ENCODE measurements at regions not wholly inside any gene's neighbourhood (a gene's known extent, or its start where the extent isn't known, plus 50 kb on each side); places are given as distances from the start of the nearest gene placed in this dataset.

DNA sequence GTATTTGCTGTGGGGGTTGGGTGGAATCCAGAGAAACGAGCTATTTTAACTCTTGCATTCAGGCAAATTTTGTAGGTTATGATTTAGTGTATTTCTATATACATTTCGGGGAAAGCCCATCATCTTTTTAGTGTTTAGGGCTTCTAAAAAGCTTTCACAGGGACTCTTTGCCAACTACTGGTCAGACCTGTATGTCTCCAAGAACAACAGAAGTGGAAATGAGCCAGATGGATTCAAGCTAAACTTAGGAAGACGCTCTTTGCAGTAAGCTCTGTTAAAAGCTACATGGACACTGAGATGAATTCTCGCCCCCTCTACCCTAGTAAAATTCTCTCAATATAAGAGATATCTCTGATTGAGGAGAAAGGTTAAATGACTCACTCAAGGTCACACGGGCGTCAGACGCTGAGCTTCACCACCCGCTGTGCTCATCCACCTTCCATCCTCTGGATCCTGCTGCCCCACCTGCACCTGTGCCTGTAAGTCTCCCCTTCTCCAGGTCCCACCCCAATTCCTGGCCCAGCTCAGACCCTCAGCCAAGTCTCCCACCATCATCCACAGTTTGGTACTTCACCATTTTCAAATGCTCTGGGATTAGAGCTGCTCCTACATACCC is 85.6 kb downstream of the MARCHF4 start:
- DNase-seq (ENCODE audit: low spot score), result no peak

DNA sequence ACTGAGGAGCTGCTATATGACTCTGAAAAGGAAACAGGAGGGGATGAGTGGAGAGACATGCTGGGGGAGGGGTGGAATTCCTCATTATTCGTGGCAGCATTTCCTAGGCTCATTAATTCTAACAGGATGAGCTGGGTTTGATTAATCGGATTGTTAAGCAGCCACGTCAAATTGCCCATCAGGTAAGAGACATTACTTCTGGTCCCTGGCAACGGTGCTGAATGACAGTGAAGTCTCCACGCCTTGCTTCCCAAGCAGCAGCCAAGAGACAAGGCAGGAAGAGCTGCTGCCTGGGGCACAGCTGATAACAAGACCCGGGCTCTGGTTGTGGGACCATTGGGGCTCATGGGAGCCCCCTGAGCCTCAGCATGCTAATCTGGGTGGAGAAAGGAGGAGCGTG is 86.6 kb downstream of the MARCHF4 start:
- peak; percentile 29 for DNase-seq (ENCODE audit: low spot score)

DNA sequence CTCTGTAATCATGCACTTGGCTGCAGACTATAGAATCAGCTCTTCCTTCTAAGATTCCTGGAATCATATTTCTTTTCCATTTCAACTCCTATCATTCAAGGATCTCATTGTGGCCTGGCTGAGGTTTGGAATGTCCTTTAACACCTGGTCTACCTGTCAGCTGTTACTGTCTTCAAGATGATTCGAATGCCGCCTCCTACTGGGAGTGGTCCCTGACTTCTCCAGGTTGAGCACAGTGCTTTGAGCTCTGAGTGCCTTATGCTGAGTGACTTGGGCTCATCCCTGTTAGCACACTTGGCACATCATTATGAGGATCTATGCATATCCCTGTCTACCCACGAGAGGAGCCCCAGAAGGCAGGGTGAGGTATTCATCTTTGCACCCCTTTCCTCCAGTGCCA is 87.6 kb downstream of the MARCHF4 start:
- DNase-seq (ENCODE audit: low spot score), result no peak

- DNase-seq (ENCODE audit: low spot score), result peak; percentile 46
Measured at GRCh38 chr2:216283038-216283900, 89.0 kb downstream of the MARCHF4 start.

GRCh38 chr2:216281876-216282275 is 90.4 kb downstream of the MARCHF4 start:
- no peak for DNase-seq (ENCODE audit: low spot score)

GRCh38 chr2:216281316-216281715 is 91.0 kb downstream of the MARCHF4 start:
- DNase-seq (ENCODE audit: low spot score), result no peak

GRCh38 chr2:216279459-216279858 is 92.8 kb downstream of the MARCHF4 start:
- no peak for DNase-seq (ENCODE audit: low spot score)

DNA sequence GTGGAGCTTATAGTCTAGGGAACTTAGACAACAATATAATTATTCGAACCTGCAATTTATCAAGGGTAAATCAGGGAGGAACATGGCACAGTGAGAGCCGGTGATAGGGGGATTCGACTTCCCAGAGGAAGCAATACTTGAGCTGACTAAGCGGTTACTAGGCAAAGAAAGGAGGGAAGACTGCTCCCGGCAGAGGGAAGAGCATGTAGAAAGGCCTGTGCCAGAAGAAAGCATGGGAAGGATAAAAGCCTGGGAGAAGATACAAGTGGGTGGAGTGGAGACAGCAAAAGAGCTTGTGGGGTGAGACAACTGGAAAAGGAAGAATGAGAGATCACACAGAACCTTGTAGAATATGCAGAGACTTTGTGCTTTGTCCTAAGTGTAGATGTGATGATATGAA is 93.3 kb downstream of the MARCHF4 start:
- no peak for DNase-seq (ENCODE audit: low spot score)

- no peak for DNase-seq (ENCODE audit: low spot score)
Measured at GRCh38 chr2:216275890-216276289, 96.4 kb downstream of the MARCHF4 start.

DNA sequence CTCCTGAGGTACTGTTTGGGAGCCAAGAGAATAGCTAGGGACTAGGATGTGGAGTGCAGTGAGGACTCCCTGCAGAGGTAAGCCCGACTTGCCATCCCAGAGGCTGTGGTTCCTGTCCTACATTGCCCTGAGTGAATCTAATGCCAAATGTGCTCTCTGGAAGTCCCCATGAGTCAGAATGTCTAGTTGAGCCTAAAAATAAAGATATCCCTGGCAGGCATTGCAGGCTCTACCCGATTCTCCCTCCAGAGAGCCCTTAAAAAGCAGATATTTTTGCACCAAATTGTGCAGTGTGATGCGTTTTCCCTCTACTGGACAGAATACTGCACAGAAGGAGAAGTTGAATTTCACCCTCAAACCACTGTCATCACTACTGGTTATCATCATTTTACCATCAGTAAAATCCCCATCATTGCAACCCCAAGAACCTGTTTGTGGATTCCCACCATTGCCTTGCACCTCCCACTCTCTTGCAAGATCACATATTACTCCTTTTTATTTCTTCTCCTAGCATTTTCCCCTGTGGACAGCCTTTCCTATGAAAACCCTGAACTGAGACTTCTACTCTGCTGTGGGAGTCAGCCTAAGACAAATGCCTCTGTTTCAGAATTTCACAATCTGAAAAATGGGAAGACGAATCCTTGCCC is 98.0 kb downstream of the MARCHF4 start:
- no peak for DNase-seq (ENCODE audit: low spot score)

- no peak for DNase-seq (ENCODE audit: low spot score)
Measured at GRCh38 chr2:216261042-216261537, 111.2 kb downstream of the MARCHF4 start.

- DNase-seq (ENCODE audit: low spot score), result no peak
Measured at GRCh38 chr2:216260629-216261028, 111.7 kb downstream of the MARCHF4 start.

- DNase-seq (ENCODE audit: low spot score), result no peak
Measured at GRCh38 chr2:216259081-216259480, 113.2 kb downstream of the MARCHF4 start.

DNA sequence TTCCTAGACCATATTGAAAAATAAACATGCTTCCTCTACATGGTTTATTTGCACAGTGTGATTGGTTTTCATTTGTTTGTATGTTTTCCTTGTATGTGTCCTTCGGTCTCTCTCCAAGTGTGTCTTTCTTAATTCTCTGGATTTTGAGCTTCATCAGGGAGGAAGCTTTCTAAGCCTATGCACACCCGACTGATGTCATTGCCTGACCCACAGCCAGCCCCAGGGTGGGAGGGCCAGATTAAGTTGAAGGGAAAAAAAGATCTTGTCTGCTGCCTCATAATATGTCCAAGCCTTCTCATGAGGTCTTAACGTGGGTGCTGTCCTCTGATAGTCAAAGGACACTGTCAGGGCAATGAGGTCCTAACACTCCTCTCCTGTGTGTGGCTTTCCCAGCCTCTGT is 115.2 kb downstream of the MARCHF4 start:
- no peak for DNase-seq (ENCODE audit: low spot score)

All from D341Med (cell line).